ENCODE measurements at regions not wholly inside any gene's neighbourhood (a gene's known extent, or its start where the extent isn't known, plus 50 kb on each side); places are given as distances from the start of the nearest gene placed in this dataset.
"Not testable (repeated sequence)": the region's sequence is repeated elsewhere in the genome, so short reads cannot be mapped to it uniquely, and the experiment has no call there.

DNA sequence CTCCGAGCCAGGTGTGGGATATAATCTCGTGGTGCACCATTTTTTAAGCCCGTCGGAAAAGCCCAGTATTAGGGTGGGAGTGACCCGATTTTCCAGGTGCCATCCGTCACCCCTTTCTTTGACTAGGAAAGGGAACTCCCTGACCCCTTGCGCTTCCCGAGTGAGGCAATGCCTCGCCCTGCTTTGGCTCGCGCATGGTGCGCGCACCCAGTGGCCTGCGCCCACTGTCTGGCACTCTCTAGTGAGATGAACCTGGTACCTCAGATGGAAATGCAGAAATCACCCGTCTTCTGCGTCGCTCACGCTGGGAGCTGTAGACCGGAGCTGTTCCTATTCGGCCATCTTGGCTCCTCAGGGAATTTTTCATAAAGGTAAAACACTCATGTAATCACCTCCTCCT is 63.9 kb downstream of the RWDD3 start:
- DNase-seq = not testable (repeated sequence)

DNA sequence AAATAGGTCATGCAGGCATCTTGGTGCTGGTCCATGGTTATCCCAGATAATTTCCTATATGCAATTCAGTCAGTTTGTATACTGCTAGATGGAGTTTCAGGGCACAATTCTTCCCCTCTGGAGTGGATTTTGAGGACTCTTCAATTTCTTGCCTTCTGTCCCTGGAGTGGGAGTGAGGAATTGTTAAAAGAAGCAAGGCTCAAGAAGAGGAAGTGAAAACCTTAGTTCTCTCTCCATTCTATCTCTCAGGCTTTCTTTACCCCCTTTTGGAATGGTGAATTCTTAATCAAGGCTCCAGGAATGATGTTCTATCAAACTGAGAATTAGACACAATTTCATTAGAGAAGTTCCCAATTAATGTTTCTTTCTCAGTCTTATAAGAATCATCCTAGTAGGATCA is 67.1 kb downstream of the RWDD3 start:
- no peak for DNase-seq

GRCh38 chr1:95301614-95302013 is 67.6 kb downstream of the RWDD3 start:
- no peak for DNase-seq

GRCh38 chr1:95304803-95305202 is 70.8 kb downstream of the RWDD3 start:
- DNase-seq = no peak

GRCh38 chr1:95308276-95309030 is 74.4 kb downstream of the RWDD3 start:
- no peak for DNase-seq

DNA sequence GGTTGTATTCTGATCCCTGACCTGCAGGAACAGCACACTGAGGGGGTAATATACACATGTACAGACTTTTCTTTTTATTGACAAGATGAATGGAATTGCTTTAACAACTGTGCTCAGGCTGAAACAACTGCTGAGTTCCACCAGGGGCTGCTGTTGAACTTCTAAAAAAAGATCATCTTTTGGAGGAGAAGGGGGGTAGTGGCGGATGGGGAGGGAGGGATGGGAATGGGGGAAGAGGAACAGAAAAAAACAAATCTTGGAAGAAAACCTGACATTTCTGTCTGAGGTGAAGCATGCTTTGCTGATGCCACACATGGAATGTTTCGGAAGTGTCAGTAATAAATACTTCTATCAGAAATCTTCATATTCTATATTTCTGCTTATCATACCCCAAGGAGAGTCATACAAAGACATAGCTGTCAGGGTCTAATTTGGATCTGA is 75.0 kb downstream of the RWDD3 start:
- DNase-seq = peak in 18 of 51 donors; percentile 1 to 68 (median 19)

DNA sequence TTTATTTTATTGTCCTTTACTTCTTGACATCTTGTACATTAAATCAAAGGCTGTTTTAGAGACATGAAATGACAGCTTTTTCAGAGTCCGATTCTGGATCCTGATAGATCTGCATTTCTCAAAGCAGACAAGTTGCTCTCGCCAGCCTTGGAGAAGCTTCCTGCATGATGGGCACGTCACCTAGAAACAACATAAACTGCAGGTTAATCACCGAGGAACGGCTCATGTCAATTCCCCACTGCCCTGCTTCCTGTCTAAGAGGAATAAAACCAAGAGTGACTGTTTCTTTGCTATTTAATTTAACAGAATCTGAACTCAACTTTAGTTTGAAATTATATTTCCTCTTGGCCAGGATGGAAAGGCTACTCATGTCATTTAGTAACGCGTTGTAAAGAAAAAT is 77.0 kb downstream of the RWDD3 start:
- no peak for DNase-seq

DNA sequence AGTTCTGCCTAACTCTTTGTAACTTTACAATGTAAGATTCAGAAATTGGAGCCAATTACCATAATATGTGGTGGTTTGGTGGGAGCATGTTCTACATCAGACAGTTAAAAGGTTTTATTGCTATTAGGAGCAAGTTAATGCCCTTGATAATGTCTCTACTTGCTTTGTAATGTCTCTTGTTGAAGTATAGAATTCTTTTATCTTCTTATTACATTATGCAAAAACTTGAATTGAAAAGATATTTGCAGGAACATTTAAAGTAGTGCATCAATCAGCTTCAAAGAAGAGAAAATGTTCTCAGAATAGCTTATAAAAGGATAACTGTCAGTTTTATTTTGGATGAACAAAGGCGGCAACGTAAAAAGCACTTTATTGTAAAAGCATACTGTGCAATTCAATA is 77.8 kb downstream of the RWDD3 start:
- DNase-seq = peak in 1 of 51 donors; percentile 8

GRCh38 chr1:95312181-95312580 is 78.2 kb downstream of the RWDD3 start:
- DNase-seq = no peak

GRCh38 chr1:95313527-95313926 is 79.5 kb downstream of the RWDD3 start:
- no peak for DNase-seq

- peak in 2 of 51 donors; percentile 2 to 47 for DNase-seq
These were observed 87.5 kb downstream of the RWDD3 start for GRCh38 chr1:95321531-95321930.

GRCh38 chr1:95323123-95323522 is 89.1 kb downstream of the RWDD3 start:
- DNase-seq = peak in 14 of 51 donors; percentile 1 to 26 (median 12)

GRCh38 chr1:95325349-95325748 is 91.3 kb downstream of the RWDD3 start:
- DNase-seq = no peak

GRCh38 chr1:95326023-95326422 is 92.0 kb downstream of the RWDD3 start:
- DNase-seq = no peak

DNA sequence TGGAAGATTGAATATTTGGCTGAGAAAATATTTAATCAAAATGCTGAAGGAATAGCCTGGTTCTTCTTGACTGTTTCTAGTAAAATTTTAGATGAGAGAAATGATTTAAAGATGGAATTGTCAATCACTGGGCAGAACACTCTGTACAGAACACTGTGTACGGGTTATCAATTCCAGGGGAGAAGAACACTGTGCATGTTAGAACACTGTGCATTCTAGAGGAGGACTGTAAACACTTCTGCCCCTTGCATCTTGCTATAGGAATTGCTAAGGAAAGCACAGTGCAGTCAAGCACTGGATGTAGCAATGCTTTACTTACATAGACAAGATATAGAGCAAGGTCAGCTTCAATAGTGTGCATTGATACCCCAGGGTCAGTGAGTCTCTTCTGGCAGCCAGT is 98.7 kb downstream of the RWDD3 start:
- DNase-seq = no peak

- DNase-seq = no peak
These were observed 105.4 kb downstream of the RWDD3 start for GRCh38 chr1:95339377-95339776.

- no peak for DNase-seq
These were observed 106.1 kb downstream of the RWDD3 start for GRCh38 chr1:95340061-95340460.

DNA sequence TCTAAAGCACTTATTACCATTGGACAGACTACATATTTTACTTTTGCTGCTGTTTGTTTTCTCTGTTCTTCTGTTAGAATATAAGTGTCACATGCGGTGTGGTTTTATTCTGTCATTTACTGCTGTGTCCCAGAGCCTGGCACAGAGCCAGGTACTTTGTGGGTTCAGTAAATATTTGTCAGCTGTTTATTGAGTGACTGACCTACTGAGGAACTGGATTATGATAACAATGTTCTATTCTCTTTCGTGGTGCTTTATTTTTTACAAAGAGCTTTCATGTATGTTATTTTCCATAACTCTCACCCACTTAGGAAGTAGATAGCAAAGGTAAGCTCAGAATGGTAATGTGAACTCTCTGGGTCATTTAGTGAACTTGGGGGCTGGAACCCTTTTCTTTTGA is 118.8 kb downstream of the RWDD3 start:
- no peak for DNase-seq

DNA sequence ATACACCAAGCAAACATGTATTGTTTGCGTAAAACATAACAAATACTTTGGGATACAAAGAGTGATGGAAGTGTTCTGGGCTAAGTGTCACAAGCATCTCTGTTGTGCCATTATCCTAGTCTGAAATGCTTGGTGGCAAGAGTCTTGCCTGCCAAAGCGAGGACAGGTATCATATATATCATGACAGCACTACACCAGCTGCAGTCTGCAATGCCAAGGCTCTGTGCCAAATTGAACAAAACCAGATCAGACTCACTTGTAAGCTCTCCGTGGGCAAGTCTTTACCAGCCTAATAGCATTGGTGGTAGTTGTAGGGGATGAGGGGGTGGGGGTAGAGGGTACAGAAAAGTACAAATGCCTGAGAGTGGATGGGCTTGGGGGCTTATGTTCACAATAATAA is 119.2 kb downstream of the RWDD3 start:
- DNase-seq = no peak

- no peak for DNase-seq
These were observed 130.5 kb downstream of the RWDD3 start for GRCh38 chr1:95364546-95364945.

DNA sequence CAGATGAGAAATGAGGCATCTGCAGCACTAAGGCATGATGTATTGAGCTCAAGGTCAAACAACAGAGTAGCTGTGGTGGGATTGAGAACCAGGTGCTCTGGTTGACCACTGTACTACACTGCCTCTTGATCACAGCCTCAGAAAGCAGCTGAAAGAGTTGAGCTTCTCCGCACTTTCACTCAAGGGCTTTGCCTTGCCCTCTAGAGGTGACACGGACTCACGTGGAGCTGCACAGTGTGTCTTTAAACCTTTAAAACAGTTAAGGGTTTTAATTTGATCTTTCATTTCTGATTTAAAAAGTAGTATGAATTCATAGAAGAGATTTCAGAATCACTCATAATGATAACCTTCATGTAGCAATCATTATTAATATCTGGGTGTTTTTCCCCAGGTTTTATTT is 132.5 kb downstream of the RWDD3 start:
- DNase-seq = no peak

GRCh38 chr1:95368178-95368577 is 134.2 kb downstream of the RWDD3 start:
- DNase-seq = no peak

DNA sequence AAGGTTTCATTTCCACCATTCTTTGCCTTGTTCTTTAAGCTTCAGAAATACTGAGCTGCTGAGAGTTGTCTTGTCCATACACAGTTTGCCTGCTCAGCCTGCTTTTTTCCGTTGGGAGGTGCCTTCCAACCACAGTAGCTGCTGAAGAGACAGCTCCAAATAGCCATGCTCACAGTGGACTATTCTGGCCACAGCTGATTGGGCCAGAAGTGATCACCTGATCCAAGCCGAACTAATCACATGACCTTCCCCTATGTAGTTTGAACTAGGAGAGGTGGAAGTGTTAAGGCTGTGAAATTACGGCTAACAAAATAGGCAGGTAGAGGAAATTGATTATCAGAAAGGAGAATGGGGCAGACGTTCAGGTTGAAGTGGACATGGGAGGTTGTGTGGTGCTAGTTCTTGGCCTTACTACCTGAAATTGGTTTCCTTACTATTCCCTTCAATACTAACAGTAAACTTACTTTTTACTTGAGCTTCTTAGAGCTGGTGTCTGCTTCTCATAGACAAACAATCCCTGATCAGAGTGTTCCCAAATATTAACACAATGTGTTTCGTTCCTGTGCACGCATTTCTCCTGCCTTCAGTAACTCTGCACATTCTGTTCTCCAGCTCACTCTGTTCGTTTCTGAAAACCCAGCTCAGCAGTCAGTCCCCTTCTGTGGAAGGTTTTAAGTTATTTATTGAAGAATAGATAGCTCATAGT is 136.1 kb downstream of the RWDD3 start:
- DNase-seq = no peak
